ENCODE measurements at regions not wholly inside any gene's neighbourhood (a gene's known extent, or its start where the extent isn't known, plus 50 kb on each side); places are given as distances from the start of the nearest gene placed in this dataset.

DNA sequence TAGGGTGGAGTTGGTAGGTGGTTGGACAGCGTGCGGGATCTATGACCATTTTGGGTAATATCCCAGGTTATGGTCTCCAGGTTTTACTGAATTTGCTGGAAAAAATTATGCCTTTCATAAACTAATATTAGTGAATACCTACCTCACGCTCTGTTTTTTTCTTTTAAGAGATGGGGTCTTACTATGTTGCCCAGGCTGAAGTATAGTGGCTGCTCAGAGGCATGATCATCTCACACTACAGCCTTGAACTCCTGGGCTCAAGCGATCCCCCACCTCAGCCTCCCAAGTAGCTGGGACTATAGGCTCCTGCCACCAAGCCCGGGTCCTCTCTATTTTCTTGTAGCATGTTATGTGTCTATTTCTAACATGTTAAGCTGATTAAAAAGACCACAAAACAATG lies 100.2 kb downstream of the RHOU start:
- TF ChIP-seq, protein P1, sequence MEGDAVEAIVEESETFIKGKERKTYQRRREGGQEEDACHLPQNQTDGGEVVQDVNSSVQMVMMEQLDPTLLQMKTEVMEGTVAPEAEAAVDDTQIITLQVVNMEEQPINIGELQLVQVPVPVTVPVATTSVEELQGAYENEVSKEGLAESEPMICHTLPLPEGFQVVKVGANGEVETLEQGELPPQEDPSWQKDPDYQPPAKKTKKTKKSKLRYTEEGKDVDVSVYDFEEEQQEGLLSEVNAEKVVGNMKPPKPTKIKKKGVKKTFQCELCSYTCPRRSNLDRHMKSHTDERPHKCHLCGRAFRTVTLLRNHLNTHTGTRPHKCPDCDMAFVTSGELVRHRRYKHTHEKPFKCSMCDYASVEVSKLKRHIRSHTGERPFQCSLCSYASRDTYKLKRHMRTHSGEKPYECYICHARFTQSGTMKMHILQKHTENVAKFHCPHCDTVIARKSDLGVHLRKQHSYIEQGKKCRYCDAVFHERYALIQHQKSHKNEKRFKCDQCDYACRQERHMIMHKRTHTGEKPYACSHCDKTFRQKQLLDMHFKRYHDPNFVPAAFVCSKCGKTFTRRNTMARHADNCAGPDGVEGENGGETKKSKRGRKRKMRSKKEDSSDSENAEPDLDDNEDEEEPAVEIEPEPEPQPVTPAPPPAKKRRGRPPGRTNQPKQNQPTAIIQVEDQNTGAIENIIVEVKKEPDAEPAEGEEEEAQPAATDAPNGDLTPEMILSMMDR (IDR thresholded peaks at IDR 0.05; ENCODE audit: extremely low read depth, low read depth, low read length) = no peak
- H3K4me3 ChIP-seq (ENCODE audit: insufficient read depth, low read length) = no peak overlapping the region
- H3K36me3 ChIP-seq (ENCODE audit: insufficient read depth, low read length) = no peaks in the 10 kb centered on the region
- no peak overlapping the region for H3K27ac ChIP-seq (ENCODE audit: low read depth, low read length)
- no peaks in the 10 kb centered on the region for H3K4me1 ChIP-seq (ENCODE audit: insufficient read depth, low read length)
- no peaks in the 10 kb centered on the region for H3K79me2 ChIP-seq (ENCODE audit: insufficient read depth, low read length)
- no peaks in the 10 kb centered on the region for H3K9me3 ChIP-seq (ENCODE audit: low read depth, low read length)
- no peak for DNase-seq (ENCODE audit: insufficient read length, low spot score, missing footprints)
- H3K27me3 ChIP-seq (ENCODE audit: insufficient read depth, low read length) = peaks cover 6% of the 10 kb centered on the region
- H3K4me2 ChIP-seq (ENCODE audit: insufficient read depth, low read length) = no peak overlapping the region
- H4K20me1 ChIP-seq (ENCODE audit: insufficient read depth, low read length) = no peaks in the 10 kb centered on the region
- H2AFZ ChIP-seq (ENCODE audit: low read length) = no peak overlapping the region

DNA sequence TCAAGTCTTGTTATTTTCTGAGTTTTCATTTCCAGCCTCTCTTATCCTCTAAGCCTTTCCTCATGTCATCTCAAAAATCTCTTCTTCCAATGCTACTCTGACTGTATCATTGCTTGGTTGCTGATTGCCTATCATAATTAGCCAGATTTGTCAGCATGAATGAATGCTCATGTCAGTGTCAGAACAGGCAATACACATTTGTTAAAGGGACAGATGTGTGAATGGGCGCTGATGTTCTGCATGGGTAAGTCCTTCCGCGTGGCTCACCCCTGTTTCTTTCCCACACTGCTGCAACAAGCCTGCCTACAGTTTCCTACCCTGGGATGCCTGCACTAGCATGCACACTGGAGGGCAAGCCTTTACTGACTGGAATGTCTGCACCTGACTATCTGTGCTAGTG lies 100.6 kb downstream of the RHOU start:
- H3K27me3 ChIP-seq (ENCODE audit: insufficient read depth, low read length) = peaks cover 6% of the 10 kb centered on the region
- H3K36me3 ChIP-seq (ENCODE audit: insufficient read depth, low read length) = no peaks in the 10 kb centered on the region
- no peak for DNase-seq (ENCODE audit: insufficient read length, low spot score, missing footprints)
- H2AFZ ChIP-seq (ENCODE audit: low read length) = no peak overlapping the region
- no peaks in the 10 kb centered on the region for H3K79me2 ChIP-seq (ENCODE audit: insufficient read depth, low read length)
- H3K9me3 ChIP-seq (ENCODE audit: low read depth, low read length) = no peaks in the 10 kb centered on the region
- H3K4me1 ChIP-seq (ENCODE audit: insufficient read depth, low read length) = no peaks in the 10 kb centered on the region
- H3K4me3 ChIP-seq (ENCODE audit: insufficient read depth, low read length) = no peak overlapping the region
- no peaks in the 10 kb centered on the region for H4K20me1 ChIP-seq (ENCODE audit: insufficient read depth, low read length)
- TF ChIP-seq, protein P1 (IDR thresholded peaks at IDR 0.05; ENCODE audit: extremely low read depth, low read depth, low read length) = no peak
- no peak overlapping the region for H3K27ac ChIP-seq (ENCODE audit: low read depth, low read length)
- H3K4me2 ChIP-seq (ENCODE audit: insufficient read depth, low read length) = no peak overlapping the region

DNA sequence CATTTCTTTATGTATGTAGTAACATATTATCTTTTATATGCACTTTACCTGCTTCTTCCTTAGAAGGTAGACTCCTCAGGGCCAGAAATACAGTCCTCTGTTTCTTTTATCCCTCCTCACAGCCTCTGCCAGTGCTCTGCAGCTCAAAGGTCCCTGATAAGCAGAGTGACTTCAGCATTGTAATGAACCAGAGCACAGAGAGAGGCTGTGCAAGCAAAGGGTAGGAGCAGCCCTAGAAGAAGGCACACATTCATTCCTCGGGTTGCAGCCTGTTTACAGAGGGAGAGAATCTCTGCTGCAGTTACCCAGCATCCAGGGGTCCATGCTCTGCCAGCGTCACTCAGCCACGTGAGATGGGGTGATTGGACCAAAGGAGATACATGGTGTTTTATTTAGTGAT lies 101.1 kb downstream of the RHOU start:
- no peak overlapping the region for H2AFZ ChIP-seq (ENCODE audit: low read length)
- H3K4me3 ChIP-seq (ENCODE audit: insufficient read depth, low read length) = no peak overlapping the region
- no peaks in the 10 kb centered on the region for H4K20me1 ChIP-seq (ENCODE audit: insufficient read depth, low read length)
- peaks cover 6% of the 10 kb centered on the region for H3K27me3 ChIP-seq (ENCODE audit: insufficient read depth, low read length)
- no peaks in the 10 kb centered on the region for H3K4me1 ChIP-seq (ENCODE audit: insufficient read depth, low read length)
- TF ChIP-seq, protein P1 (IDR thresholded peaks at IDR 0.05; ENCODE audit: extremely low read depth, low read depth, low read length) = no peak
- H3K79me2 ChIP-seq (ENCODE audit: insufficient read depth, low read length) = no peaks in the 10 kb centered on the region
- H3K36me3 ChIP-seq (ENCODE audit: insufficient read depth, low read length) = no peaks in the 10 kb centered on the region
- H3K9me3 ChIP-seq (ENCODE audit: low read depth, low read length) = no peaks in the 10 kb centered on the region
- no peak for DNase-seq (ENCODE audit: insufficient read length, low spot score, missing footprints)
- no peak overlapping the region for H3K27ac ChIP-seq (ENCODE audit: low read depth, low read length)
- no peak overlapping the region for H3K4me2 ChIP-seq (ENCODE audit: insufficient read depth, low read length)

DNA sequence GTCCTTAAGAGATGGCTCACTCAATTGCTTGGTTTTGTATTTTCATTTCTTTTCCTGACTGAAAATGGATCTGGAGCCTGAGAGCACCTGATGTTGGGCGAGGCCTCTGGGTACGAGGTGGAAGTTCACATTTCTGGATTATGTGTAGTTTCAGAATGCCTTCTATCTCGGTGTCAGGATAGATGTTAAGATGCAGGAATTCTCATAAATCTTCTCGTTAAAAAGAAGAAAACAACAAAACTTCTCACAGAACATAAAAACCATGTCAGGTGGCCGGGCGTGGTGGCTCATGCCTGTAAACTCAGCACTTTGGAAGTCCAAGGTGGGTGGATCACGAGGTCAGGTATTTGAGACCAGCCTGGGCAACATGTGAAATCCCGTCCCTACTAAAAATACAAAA lies 101.8 kb downstream of the RHOU start:
- H3K9me3 ChIP-seq (ENCODE audit: low read depth, low read length) = no peaks in the 10 kb centered on the region
- H3K27ac ChIP-seq (ENCODE audit: low read depth, low read length) = no peak overlapping the region
- no peak overlapping the region for H3K4me3 ChIP-seq (ENCODE audit: insufficient read depth, low read length)
- H3K79me2 ChIP-seq (ENCODE audit: insufficient read depth, low read length) = no peaks in the 10 kb centered on the region
- H2AFZ ChIP-seq (ENCODE audit: low read length) = no peak overlapping the region
- peaks cover 6% of the 10 kb centered on the region for H3K27me3 ChIP-seq (ENCODE audit: insufficient read depth, low read length)
- H3K4me2 ChIP-seq (ENCODE audit: insufficient read depth, low read length) = no peak overlapping the region
- no peaks in the 10 kb centered on the region for H3K36me3 ChIP-seq (ENCODE audit: insufficient read depth, low read length)
- TF ChIP-seq, protein P1 (IDR thresholded peaks at IDR 0.05; ENCODE audit: extremely low read depth, low read depth, low read length) = no peak
- no peak for DNase-seq (ENCODE audit: insufficient read length, low spot score, missing footprints)
- H4K20me1 ChIP-seq (ENCODE audit: insufficient read depth, low read length) = no peaks in the 10 kb centered on the region
- H3K4me1 ChIP-seq (ENCODE audit: insufficient read depth, low read length) = no peaks in the 10 kb centered on the region
